Endothelial cell (in vitro differentiated cells): ENCODE measurements at regions not wholly inside any gene's neighbourhood (a gene's known extent, or its start where the extent isn't known, plus 50 kb on each side); places are given as distances from the start of the nearest gene placed in this dataset.

Source experiments
- DNase-seq: peaks from one replicate; pipeline ENCODE4 v3.0.0; 2021; ENCODE audit warnings: low spot score
- H3K27ac Mint-ChIP-seq: one replicate; pipeline ENCODE4 v1.8.0; 2021; ENCODE audit warnings: mixed read lengths, inconsistent platforms; ENCODE audit not compliant: unreplicated experiment
- H3K27me3 Mint-ChIP-seq: one replicate; pipeline ENCODE4 v1.8.0; 2021; ENCODE audit warnings: mild to moderate bottlenecking, moderate library complexity, mixed read lengths, inconsistent platforms; ENCODE audit not compliant: unreplicated experiment
- H3K36me3 Mint-ChIP-seq: one replicate; pipeline ENCODE4 v1.8.0; 2021; ENCODE audit warnings: mild to moderate bottlenecking, low read depth, mixed read lengths, inconsistent platforms; ENCODE audit not compliant: unreplicated experiment
- H3K4me1 Mint-ChIP-seq: one replicate; pipeline ENCODE4 v1.8.0; 2021; ENCODE audit warnings: mild to moderate bottlenecking, mixed read lengths, inconsistent platforms; ENCODE audit not compliant: unreplicated experiment
- H3K4me3 Mint-ChIP-seq: one replicate; pipeline ENCODE4 v1.8.0; 2021; ENCODE audit warnings: mild to moderate bottlenecking, mixed read lengths, inconsistent platforms; ENCODE audit not compliant: unreplicated experiment
- H3K9me3 Mint-ChIP-seq: one replicate; pipeline ENCODE4 v1.8.0; 2021; ENCODE audit warnings: mixed read lengths, inconsistent platforms; ENCODE audit not compliant: unreplicated experiment
- TF ChIP-seq, protein P1 (sequence below): fragments of 200-600 bp; sonication (generic); IDR thresholded peaks from one replicate; pipeline ENCODE4 v1.5.0; 2021; ENCODE audit warnings: antibody characterized with exemption; ENCODE audit not compliant: unreplicated experiment

DNA sequence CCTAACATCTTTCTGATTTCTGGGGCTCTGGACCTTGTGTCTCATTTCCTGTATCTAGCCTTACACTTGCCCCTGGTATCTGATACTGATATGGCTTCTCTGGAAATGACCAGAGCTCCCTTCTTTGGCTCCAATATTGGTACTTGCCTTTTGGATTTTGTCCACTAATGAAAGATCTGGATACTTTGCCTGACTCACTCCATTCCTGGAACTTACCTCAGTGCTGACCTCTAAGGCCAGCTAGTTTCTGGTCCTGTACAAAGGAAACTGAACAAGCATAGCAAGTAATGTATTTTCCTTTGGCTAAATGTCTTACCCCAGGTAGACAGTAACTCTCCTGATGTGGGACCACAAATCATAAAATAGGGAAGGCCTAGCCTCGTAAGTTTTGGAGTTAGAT is 93.8 kb upstream of the SLC4A7 start:
- H3K4me1 Mint-ChIP-seq, result no peaks in the 10 kb centered on the region
- no peaks in the 10 kb centered on the region for H3K36me3 Mint-ChIP-seq
- TF ChIP-seq, protein P1, sequence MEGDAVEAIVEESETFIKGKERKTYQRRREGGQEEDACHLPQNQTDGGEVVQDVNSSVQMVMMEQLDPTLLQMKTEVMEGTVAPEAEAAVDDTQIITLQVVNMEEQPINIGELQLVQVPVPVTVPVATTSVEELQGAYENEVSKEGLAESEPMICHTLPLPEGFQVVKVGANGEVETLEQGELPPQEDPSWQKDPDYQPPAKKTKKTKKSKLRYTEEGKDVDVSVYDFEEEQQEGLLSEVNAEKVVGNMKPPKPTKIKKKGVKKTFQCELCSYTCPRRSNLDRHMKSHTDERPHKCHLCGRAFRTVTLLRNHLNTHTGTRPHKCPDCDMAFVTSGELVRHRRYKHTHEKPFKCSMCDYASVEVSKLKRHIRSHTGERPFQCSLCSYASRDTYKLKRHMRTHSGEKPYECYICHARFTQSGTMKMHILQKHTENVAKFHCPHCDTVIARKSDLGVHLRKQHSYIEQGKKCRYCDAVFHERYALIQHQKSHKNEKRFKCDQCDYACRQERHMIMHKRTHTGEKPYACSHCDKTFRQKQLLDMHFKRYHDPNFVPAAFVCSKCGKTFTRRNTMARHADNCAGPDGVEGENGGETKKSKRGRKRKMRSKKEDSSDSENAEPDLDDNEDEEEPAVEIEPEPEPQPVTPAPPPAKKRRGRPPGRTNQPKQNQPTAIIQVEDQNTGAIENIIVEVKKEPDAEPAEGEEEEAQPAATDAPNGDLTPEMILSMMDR, result no peak
- no peak overlapping the region for H3K27ac Mint-ChIP-seq
- peaks cover 5% of the 10 kb centered on the region for H3K9me3 Mint-ChIP-seq
- H3K4me3 Mint-ChIP-seq, result no peak overlapping the region
- no peak for DNase-seq
- H3K27me3 Mint-ChIP-seq, result peaks cover 2% of the 10 kb centered on the region

DNA sequence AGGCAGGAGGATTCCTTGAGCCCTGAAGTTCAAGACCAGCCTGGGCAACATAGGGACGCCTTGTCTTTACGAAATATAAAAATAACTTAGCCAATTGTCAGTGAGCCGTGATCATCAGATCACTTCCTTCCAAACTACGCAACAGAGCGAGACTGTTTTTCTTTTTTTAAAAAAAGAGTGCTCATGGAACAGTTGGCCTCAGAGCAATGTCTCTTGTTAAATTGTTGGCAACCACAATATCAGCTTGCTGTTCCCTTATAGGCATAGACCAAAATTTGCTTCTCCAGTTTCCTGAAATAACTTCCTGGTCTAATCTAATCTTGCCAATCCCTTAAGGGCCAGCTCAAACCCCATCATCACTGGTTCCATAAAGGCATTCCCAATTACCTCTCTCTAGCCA is 93.3 kb upstream of the SLC4A7 start:
- H3K27ac Mint-ChIP-seq, result no peak overlapping the region
- no peak for DNase-seq
- peaks cover 2% of the 10 kb centered on the region for H3K27me3 Mint-ChIP-seq
- H3K4me3 Mint-ChIP-seq, result no peak overlapping the region
- H3K9me3 Mint-ChIP-seq, result peaks cover 5% of the 10 kb centered on the region
- TF ChIP-seq, protein P1, result no peak
- H3K4me1 Mint-ChIP-seq, result no peaks in the 10 kb centered on the region
- no peaks in the 10 kb centered on the region for H3K36me3 Mint-ChIP-seq

DNA sequence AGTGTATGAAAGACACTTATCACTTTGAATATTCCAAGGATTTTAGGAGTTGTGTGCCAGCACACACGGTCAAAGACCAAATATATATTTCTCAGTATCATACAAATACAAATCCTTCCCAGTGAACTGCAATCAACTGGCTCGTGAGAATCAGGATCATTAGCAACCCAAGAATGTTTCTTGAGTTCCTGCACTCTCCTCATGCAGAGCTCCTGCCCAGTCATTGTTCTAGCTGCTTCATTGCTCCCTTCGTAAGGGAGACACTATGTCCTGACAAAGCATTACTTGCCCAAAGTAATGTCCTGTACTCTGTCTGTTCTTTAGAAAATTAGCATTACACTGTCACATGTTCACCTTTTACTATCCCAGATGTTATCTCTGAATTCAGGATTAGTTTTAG is 92.0 kb upstream of the SLC4A7 start:
- H3K4me3 Mint-ChIP-seq, result no peak overlapping the region
- H3K4me1 Mint-ChIP-seq, result no peaks in the 10 kb centered on the region

DNA sequence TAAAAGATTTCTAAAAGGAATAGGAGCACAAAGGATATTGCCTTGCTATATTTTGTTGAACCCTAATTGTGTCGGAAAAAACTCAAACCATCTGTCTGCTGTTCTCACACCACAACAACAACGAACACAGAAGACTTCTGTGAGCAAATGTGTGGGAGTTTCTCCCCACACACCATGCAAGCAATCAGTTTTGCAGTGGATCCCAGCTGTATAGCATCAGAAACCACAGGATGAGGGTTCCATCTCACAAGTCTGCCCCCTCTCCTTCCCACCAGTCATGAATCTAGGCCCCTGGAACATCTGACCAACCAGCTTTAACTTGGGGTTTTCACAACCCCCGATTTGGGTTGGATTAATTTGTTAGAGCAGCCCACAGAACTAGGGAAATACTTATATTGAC is 91.3 kb upstream of the SLC4A7 start:
- Mint-ChIP-seq H3K4me3 (no peak overlapping the region), H3K27ac (no peak overlapping the region), H3K4me1 (no peaks in the 10 kb centered on the region), H3K36me3 (no peaks in the 10 kb centered on the region), H3K27me3 (peaks cover 2% of the 10 kb centered on the region), H3K9me3 (no peaks in the 10 kb centered on the region)
- TF ChIP-seq, protein P1, result no peak
- DNase-seq, result no peak

More for the DNA sequence above, 92.0 kb upstream of the SLC4A7 start:
- peaks cover 2% of the 10 kb centered on the region for H3K27me3 Mint-ChIP-seq
- no peaks in the 10 kb centered on the region for H3K36me3 Mint-ChIP-seq
- TF ChIP-seq, protein P1, result no peak
- no peaks in the 10 kb centered on the region for H3K9me3 Mint-ChIP-seq
- DNase-seq, result no peak
- H3K27ac Mint-ChIP-seq, result no peak overlapping the region

DNA sequence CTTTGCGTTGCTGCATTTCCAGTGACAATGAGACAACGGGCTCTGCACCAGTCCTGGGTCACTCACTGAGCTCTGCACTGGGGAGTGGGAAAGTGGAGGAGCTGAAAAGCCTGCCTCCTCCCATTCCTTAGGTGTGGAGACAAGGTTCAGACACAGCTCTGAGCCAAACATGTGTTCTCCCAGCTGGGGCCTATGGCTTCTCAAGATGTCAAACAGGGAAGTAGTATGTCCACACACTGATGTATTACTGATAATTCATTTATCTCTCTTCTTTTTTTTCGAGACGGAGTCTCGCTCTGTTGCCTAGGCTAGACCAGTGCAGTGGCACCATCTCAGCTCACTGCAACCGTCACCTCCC is 90.2 kb upstream of the SLC4A7 start:
- no peak overlapping the region for H3K27ac Mint-ChIP-seq
- TF ChIP-seq, protein P1, result no peak
- H3K4me3 Mint-ChIP-seq, result no peak overlapping the region
- DNase-seq, result no peak
- H3K36me3 Mint-ChIP-seq, result no peaks in the 10 kb centered on the region
- H3K9me3 Mint-ChIP-seq, result no peaks in the 10 kb centered on the region
- peaks cover 2% of the 10 kb centered on the region for H3K27me3 Mint-ChIP-seq
- H3K4me1 Mint-ChIP-seq, result no peaks in the 10 kb centered on the region
